Ishikawa (cell line): ENCODE measurements at regions not wholly inside any gene's neighbourhood (a gene's known extent, or its start where the extent isn't known, plus 50 kb on each side); places are given as distances from the start of the nearest gene placed in this dataset.

Source experiments
- CEBPB ChIP-seq: IDR thresholded peaks from 2 replicates; pipeline ENCODE4 v1.6.1; 2012
- CREB1 ChIP-seq: IDR thresholded peaks from 2 replicates; pipeline ENCODE4 v1.6.1; 2012; ENCODE audit warnings: low read depth
- EP300 ChIP-seq: IDR thresholded peaks from 2 replicates; pipeline ENCODE4 v1.6.1; 2012; ENCODE audit warnings: borderline replicate concordance
- FOXM1 ChIP-seq: IDR thresholded peaks from 2 replicates; pipeline ENCODE4 v1.6.1; 2012; ENCODE audit warnings: low read depth, borderline replicate concordance
- NFIC ChIP-seq: IDR thresholded peaks from 2 replicates; pipeline ENCODE4 v1.6.1; 2012
- RAD21 ChIP-seq: IDR thresholded peaks from 2 replicates; pipeline ENCODE4 v1.6.1; 2012; ENCODE audit warnings: low read depth
- TAF1 ChIP-seq: IDR thresholded peaks from 2 replicates; pipeline ENCODE4 v1.6.1; 2012; ENCODE audit warnings: low read depth, mild to moderate bottlenecking
- TCF12 ChIP-seq: IDR thresholded peaks from 2 replicates; pipeline ENCODE4 v1.6.1; 2012; ENCODE audit warnings: low read depth
- YY1 ChIP-seq: IDR thresholded peaks from 2 replicates; pipeline ENCODE4 v1.6.1; 2012; ENCODE audit warnings: low read depth
- TF ChIP-seq, protein P1 (sequence below): IDR thresholded peaks from 2 replicates; pipeline ENCODE4 v1.6.1; 2012; ENCODE audit warnings: low read depth, mild to moderate bottlenecking
- TF ChIP-seq, protein P2 (sequence below): IDR thresholded peaks from 2 replicates; pipeline ENCODE4 v1.6.1; 2012

DNA sequence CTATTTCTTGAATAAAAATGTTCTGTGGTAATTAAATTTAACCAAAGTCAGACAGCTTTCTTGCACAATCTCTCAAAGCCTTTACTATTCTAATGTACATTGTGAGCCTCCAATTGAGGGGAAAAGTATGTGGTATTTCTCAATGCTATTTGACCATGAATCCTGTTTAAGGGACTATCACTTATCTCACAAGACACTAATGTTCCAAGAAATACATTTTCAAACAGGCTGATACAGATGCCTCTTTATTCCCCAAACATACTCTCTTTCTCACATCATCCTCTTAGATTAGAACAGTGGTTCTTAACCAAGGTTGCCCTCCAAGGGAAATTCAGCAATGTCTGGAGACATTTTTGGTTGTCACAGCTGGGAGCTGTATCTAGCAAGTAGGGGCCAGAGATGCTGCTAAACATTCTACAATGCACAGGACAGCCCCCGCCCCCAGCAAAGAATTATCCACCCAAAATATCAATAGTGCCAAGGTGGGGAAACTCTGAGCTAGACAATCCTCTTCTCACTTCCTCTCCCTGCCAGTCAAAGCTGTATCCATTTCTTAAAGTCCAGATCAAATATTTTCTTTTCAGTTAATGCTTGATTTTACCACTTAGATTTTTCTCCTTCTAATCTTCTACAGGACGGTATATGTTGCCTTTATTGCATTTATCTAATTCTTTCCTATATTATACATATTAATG lies 129.2 kb upstream of the TRIM2 start:
- TF ChIP-seq CREB1: no peak
- TF ChIP-seq TAF1: no peak
- TF ChIP-seq EP300: no peak
- TF ChIP-seq, protein P1, sequence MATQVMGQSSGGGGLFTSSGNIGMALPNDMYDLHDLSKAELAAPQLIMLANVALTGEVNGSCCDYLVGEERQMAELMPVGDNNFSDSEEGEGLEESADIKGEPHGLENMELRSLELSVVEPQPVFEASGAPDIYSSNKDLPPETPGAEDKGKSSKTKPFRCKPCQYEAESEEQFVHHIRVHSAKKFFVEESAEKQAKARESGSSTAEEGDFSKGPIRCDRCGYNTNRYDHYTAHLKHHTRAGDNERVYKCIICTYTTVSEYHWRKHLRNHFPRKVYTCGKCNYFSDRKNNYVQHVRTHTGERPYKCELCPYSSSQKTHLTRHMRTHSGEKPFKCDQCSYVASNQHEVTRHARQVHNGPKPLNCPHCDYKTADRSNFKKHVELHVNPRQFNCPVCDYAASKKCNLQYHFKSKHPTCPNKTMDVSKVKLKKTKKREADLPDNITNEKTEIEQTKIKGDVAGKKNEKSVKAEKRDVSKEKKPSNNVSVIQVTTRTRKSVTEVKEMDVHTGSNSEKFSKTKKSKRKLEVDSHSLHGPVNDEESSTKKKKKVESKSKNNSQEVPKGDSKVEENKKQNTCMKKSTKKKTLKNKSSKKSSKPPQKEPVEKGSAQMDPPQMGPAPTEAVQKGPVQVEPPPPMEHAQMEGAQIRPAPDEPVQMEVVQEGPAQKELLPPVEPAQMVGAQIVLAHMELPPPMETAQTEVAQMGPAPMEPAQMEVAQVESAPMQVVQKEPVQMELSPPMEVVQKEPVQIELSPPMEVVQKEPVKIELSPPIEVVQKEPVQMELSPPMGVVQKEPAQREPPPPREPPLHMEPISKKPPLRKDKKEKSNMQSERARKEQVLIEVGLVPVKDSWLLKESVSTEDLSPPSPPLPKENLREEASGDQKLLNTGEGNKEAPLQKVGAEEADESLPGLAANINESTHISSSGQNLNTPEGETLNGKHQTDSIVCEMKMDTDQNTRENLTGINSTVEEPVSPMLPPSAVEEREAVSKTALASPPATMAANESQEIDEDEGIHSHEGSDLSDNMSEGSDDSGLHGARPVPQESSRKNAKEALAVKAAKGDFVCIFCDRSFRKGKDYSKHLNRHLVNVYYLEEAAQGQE: no peak
- no peak for TF ChIP-seq RAD21
- no peak for TF ChIP-seq FOXM1
- TF ChIP-seq TCF12: no peak
- TF ChIP-seq NFIC: no peak
- TF ChIP-seq, protein P2, sequence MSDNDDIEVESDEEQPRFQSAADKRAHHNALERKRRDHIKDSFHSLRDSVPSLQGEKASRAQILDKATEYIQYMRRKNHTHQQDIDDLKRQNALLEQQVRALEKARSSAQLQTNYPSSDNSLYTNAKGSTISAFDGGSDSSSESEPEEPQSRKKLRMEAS: no peak
- TF ChIP-seq YY1: no peak
- TF ChIP-seq CEBPB: peak; percentile 38; the same call in 1 of the 2 replicates
